HG03097 (cell line): ENCODE measurements at regions not wholly inside any gene's neighbourhood (a gene's known extent, or its start where the extent isn't known, plus 50 kb on each side); places are given as distances from the start of the nearest gene placed in this dataset.
"Not testable (repeated sequence)": the region's sequence is repeated elsewhere in the genome, so short reads cannot be mapped to it uniquely, and the experiment has no call there.

Experiments
- ATAC-seq: cut with Tn5 transposase; IDR thresholded peaks from one replicate; pipeline ENCODE4 v1.9.1; 2021; ENCODE audit not compliant: unreplicated experiment, low FRiP score

- no peak for ATAC-seq
These were observed 256.3 kb upstream of the MINDY3 start for GRCh38 chr10:16116404-16117304.

GRCh38 chr10:16117305-16117695, 257.0 kb upstream of the MINDY3 start:
- no peak for ATAC-seq

- ATAC-seq, result no peak
These were observed 259.1 kb upstream of the MINDY3 start for GRCh38 chr10:16119445-16119844.

GRCh38 chr10:16120563-16120962, 260.3 kb upstream of the MINDY3 start:
- ATAC-seq, result no peak

GRCh38 chr10:16141499-16141898, 281.2 kb upstream of the MINDY3 start:
- ATAC-seq, result no peak

- no peak for ATAC-seq
These were observed 286.7 kb upstream of the MINDY3 start for GRCh38 chr10:16146993-16147392.

- no peak for ATAC-seq
These were observed 281.0 kb upstream of the PTER start for GRCh38 chr10:16155834-16156233.

GRCh38 chr10:16156681-16157080, 280.1 kb upstream of the PTER start:
- ATAC-seq, result no peak

GRCh38 chr10:16165067-16165466, 271.7 kb upstream of the PTER start:
- not testable (repeated sequence) for ATAC-seq

- no peak for ATAC-seq
These were observed 254.7 kb upstream of the PTER start for GRCh38 chr10:16182144-16182543.

GRCh38 chr10:16182688-16183087, 254.1 kb upstream of the PTER start:
- ATAC-seq, result no peak

GRCh38 chr10:16184096-16184597, 252.7 kb upstream of the PTER start:
- ATAC-seq, result no peak

- no peak for ATAC-seq
These were observed 251.9 kb upstream of the PTER start for GRCh38 chr10:16184906-16185305.

- ATAC-seq, result no peak
These were observed 250.2 kb upstream of the PTER start for GRCh38 chr10:16186564-16186963.

GRCh38 chr10:16187161-16187560, 249.6 kb upstream of the PTER start:
- ATAC-seq, result no peak

GRCh38 chr10:16192337-16192736, 244.5 kb upstream of the PTER start:
- ATAC-seq, result no peak

- ATAC-seq, result no peak
These were observed 243.6 kb upstream of the PTER start for GRCh38 chr10:16193241-16193640.

GRCh38 chr10:16195178-16195769, 241.5 kb upstream of the PTER start:
- ATAC-seq, result peak; percentile 98

- ATAC-seq, result no peak
These were observed 240.9 kb upstream of the PTER start for GRCh38 chr10:16195894-16196293.

GRCh38 chr10:16199216-16199615, 237.6 kb upstream of the PTER start:
- no peak for ATAC-seq

GRCh38 chr10:16223618-16224017, 213.2 kb upstream of the PTER start:
- not testable (repeated sequence) for ATAC-seq

- ATAC-seq, result no peak
These were observed 209.1 kb upstream of the PTER start for GRCh38 chr10:16227674-16228073.
